ENCODE measurements at regions not wholly inside any gene's neighbourhood (a gene's known extent, or its start where the extent isn't known, plus 50 kb on each side); places are given as distances from the start of the nearest gene placed in this dataset.

GRCh38 chr11:100585728-100586127, 101.4 kb upstream of the ARHGAP42 start:
- Histone ChIP-seq H3K4me3 (ENCODE audit: low read depth in 2 of 2, low read length in 2 of 2) (no peak overlapping the region), H3K4me1 (ENCODE audit: control insufficient read depth, insufficient read depth, low read length) (no peaks in the 10 kb centered on the region), H3K27me3 (ENCODE audit: control insufficient read depth, insufficient read depth, low read length) (peaks cover 5% of the 10 kb centered on the region; the same call in 1 of the 2 replicates), H3K27ac (ENCODE audit: low read length) (no peak overlapping the region), H3K36me3 (ENCODE audit: control insufficient read depth, insufficient read depth, low read length) (no peaks in the 10 kb centered on the region), H3K9me3 (ENCODE audit: control insufficient read depth, insufficient read depth, low read depth, low read length) (no peaks in the 10 kb centered on the region)
- POLR2A ChIA-PET = no interaction called here
- TF ChIP-seq CTCF (IDR thresholded peaks at IDR 0.05) = no peak
- TF ChIP-seq SIN3A (IDR thresholded peaks at IDR 0.05; ENCODE audit: borderline replicate concordance, insufficient read depth, low read depth, low read length) = no peak
- no peak for TF ChIP-seq TCF7L2 (IDR thresholded peaks at IDR 0.05; ENCODE audit: low read depth, low read length)
- no peak for TF ChIP-seq REST (IDR thresholded peaks at IDR 0.05; ENCODE audit: insufficient read depth in 1 of 2, low read depth in 2 of 2, low read length in 1 of 2)
- no peak for TF ChIP-seq POLR2AphosphoS5 (IDR thresholded peaks at IDR 0.05; ENCODE audit: low read depth, low read length)
- no TSS peak for BruUV-seq (replicated peaks)
- CTCF ChIA-PET = no interaction called here
- intact Hi-C loops (cut with micrococcal nuclease; ENCODE audit: unreplicated experiment) = no loop called here
- DNase-seq (ENCODE audit: low read depth, low spot score) (no peak), ATAC-seq (no peak)
- in situ Hi-C loops (cut with HindIII; ENCODE audit: low pct_unique_long_range_greater_than_20kb, low sequenced_read_pairs) = no loop called here

GRCh38 chr11:100586361-100587101, 100.6 kb upstream of the ARHGAP42 start:
- Histone ChIP-seq H3K27me3 (ENCODE audit: control insufficient read depth, insufficient read depth, low read length) (peaks cover 5% of the 10 kb centered on the region; the same call in 1 of the 2 replicates), H3K4me3 (ENCODE audit: low read depth in 2 of 2, low read length in 2 of 2) (no peak overlapping the region), H3K9me3 (ENCODE audit: control insufficient read depth, insufficient read depth, low read depth, low read length) (no peaks in the 10 kb centered on the region), H3K36me3 (ENCODE audit: control insufficient read depth, insufficient read depth, low read length) (no peaks in the 10 kb centered on the region), H3K27ac (ENCODE audit: low read length) (no peak overlapping the region), H3K4me1 (ENCODE audit: control insufficient read depth, insufficient read depth, low read length) (no peaks in the 10 kb centered on the region)
- ChIA-PET CTCF (no interaction called here), POLR2A (no interaction called here)
- ATAC-seq (no peak), DNase-seq (ENCODE audit: low read depth, low spot score) (no peak)
- in situ Hi-C loops (cut with HindIII; ENCODE audit: low pct_unique_long_range_greater_than_20kb, low sequenced_read_pairs) (no loop called here), intact Hi-C loops (cut with micrococcal nuclease; ENCODE audit: unreplicated experiment) (no loop called here)
- no TSS peak for BruUV-seq (replicated peaks)
- no peak for TF ChIP-seq POLR2AphosphoS5 (IDR thresholded peaks at IDR 0.05; ENCODE audit: low read depth, low read length)
- no peak for TF ChIP-seq TCF7L2 (IDR thresholded peaks at IDR 0.05; ENCODE audit: low read depth, low read length)
- no peak for TF ChIP-seq REST (IDR thresholded peaks at IDR 0.05; ENCODE audit: insufficient read depth in 1 of 2, low read depth in 2 of 2, low read length in 1 of 2)
- no peak for TF ChIP-seq CTCF (IDR thresholded peaks at IDR 0.05)
- no peak for TF ChIP-seq SIN3A (IDR thresholded peaks at IDR 0.05; ENCODE audit: borderline replicate concordance, insufficient read depth, low read depth, low read length)

All from Panc1 (cell line).